GM12872 (cell line): ENCODE measurements at regions not wholly inside any gene's neighbourhood (a gene's known extent, or its start where the extent isn't known, plus 50 kb on each side); places are given as distances from the start of the nearest gene placed in this dataset.

ENCODE experiments used
- TF ChIP-seq, protein P1 (sequence below): IDR thresholded peaks from 3 replicates; pipeline ENCODE4 v1.5.1; 2011; ENCODE audit warnings: low read depth, mild to moderate bottlenecking, low read length, moderate library complexity; ENCODE audit not compliant: insufficient read depth

DNA sequence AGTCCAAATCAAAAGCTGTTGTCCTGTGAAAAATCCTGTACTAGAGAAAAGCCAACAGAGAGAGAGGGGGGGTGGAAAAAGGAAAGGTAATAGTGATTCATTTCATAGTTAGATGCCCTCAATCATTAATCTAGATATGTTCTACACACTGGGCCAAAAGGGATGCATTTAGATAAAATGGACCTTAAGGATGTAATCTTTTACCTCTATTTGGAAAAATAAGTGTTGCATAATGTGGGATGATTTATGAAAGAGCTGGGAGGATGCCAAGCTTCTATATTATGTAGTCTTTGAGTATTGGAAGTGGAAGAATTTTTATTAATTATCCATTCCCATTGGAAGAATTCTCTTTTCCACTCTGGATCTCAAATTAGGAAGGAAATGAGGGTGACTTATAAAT is 480.5 kb upstream of the ZEB2 start:
- TF ChIP-seq, protein P1, sequence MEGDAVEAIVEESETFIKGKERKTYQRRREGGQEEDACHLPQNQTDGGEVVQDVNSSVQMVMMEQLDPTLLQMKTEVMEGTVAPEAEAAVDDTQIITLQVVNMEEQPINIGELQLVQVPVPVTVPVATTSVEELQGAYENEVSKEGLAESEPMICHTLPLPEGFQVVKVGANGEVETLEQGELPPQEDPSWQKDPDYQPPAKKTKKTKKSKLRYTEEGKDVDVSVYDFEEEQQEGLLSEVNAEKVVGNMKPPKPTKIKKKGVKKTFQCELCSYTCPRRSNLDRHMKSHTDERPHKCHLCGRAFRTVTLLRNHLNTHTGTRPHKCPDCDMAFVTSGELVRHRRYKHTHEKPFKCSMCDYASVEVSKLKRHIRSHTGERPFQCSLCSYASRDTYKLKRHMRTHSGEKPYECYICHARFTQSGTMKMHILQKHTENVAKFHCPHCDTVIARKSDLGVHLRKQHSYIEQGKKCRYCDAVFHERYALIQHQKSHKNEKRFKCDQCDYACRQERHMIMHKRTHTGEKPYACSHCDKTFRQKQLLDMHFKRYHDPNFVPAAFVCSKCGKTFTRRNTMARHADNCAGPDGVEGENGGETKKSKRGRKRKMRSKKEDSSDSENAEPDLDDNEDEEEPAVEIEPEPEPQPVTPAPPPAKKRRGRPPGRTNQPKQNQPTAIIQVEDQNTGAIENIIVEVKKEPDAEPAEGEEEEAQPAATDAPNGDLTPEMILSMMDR, result no peak

DNA sequence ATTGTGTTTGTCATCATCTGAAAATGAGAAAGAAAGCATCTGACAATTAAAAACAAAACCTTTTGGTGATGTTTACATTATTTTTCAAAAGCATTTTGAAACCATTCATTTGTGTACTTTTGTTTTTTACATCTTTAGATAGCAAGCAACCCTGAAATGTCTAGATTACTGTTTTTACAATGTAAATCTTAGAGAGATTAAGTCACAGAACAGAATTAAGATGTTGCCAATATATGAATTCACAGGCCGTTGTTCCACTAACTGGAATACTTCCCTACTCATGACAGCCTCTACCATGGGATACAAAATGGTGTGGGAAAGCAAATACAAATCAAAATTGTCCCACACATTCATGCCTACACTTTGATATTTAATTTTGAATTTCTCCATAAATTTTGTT is 480.0 kb upstream of the ZEB2 start:
- TF ChIP-seq, protein P1, result no peak

DNA sequence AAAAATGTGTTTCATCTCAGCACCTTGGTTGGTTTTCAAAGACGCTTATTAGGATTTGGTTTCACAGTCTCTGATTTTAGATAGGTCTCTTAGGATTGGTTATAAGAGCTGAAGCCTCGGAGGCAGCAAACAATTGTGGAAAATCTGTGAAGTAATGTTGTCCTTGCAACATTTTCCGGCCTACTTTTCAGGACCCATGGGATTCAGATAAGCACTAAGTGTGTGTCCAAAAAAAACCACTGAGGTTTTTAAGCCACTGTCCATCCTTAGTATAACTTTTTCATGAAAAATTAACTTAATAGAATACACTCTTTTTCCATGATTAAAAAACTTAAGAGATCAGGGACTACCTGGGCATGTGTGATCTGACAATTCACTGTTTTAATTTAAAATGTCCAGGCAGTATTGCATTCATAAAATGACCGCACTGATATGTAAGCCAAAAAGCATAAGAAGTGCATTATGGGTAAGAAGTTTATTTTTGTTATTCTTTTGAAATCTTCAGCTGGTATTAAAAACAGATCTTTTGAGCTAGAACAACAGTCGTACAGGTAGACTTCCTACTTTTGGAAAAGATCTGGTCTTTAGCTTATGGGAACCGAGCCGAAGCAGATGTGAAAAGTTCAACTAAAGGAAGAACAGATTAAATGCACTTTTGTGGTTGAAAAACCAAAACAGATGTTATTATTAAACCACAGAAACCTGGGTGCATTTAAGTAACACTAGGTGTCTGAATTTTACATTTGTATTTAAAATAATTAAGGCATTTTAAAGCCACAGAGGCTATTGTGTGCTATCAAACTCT is 479.4 kb upstream of the ZEB2 start:
- TF ChIP-seq, protein P1, result no peak

DNA sequence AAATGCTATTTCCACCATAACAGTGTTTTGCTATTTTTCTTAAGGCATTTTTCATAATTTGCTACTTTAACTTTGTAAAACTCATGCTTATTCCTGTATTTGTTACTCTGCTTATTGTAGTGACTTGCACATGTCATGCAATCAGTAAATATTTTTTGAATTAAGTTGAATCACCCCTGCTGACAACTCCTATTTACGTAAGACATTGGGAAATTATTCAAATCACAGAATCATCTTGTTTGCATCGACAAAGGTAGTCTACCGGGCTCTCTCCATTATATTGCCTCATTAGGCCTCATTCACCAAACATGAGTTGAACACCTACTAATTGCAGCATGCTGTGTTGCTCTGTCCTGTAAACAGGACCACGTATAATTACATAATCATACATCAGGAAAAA is 478.5 kb upstream of the ZEB2 start:
- TF ChIP-seq, protein P1, result no peak

DNA sequence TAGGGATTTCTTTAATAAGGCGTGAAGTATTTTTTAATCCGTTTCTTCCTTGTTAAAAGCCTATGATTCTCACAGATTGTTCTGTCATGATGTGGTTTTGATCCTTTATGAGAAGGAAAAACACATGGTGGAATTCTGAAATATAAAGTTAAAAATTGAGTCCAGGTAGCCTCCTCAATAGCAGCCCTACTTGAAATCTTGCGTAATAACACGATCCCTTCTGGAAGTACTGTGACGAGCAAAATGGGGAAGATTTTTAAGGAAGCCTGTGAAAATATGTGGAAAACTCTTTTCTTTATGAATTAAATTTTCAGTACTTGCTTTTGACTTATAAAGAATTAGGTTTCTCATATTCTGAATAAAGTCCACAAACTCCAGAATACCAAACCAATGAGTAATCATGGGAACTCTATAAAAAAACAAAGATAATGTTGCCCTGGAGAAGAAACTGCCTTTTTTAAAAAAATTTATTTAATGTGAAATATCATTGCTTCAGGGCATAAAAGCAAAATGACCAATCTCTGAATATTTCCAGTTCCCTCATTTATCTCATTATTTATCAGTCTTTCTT is 476.4 kb upstream of the ZEB2 start:
- TF ChIP-seq, protein P1, result no peak

DNA sequence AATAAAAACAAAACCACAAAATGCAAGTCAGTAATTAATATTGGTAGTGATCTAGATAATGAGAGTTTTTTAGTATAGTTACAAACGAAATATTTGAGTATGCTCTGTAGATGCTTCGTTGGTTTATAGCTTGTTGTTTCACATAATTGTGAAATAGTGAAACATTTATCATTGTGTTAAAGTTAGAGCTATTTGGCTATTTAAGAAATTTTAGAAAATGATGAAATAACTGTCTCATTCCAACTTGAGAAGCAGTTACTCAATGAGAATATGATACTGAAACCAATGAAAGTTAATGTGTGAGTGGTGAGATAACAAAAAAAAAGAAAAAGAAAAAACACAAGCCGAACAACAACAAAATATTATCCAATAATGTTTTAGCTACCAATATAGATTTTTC is 475.6 kb upstream of the ZEB2 start:
- TF ChIP-seq, protein P1, result no peak

DNA sequence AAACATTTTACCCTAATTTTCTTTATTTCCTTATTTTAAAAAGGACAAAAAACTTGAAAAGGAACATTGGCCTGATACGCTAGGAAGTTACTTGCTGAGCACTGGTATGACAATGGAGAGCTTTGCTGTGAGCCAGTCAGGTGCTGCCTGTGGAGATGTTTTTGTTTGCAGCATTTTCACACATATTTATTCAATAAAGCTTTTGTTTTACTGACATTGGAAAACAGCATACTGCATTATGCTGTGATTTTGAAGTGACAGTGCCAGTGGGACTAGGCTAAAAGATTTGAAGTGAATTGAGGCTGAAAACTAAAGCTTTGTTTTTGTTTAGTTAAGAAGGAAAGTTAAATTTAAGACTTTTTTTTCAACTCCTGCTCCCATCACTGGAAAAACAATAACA is 470.7 kb upstream of the ZEB2 start:
- TF ChIP-seq, protein P1, result no peak
